ENCODE measurements at regions not wholly inside any gene's neighbourhood (a gene's known extent, or its start where the extent isn't known, plus 50 kb on each side); places are given as distances from the start of the nearest gene placed in this dataset.

GRCh38 chr16:17015702-17016101, 455.1 kb downstream of the XYLT1 start:
- no peak for TF ChIP-seq CTCF (IDR thresholded peaks at IDR 0.05; ENCODE audit: borderline replicate concordance, extremely low read depth, low read length, poor library complexity, severe bottlenecking)
- TF ChIP-seq EZH2 (IDR thresholded peaks at IDR 0.05; ENCODE audit: borderline replicate concordance, low read depth, low read length, severe bottlenecking): no peak

Data from DND-41 (cell line).